Epithelial cell of esophagus (primary cell): ENCODE measurements at regions not wholly inside any gene's neighbourhood (a gene's known extent, or its start where the extent isn't known, plus 50 kb on each side); places are given as distances from the start of the nearest gene placed in this dataset.

Source experiments
- DNase-seq: peaks from one replicate; pipeline ENCODE4 v3.0.0; 2010; ENCODE audit warnings: low read depth
- H3K4me3 ChIP-seq: 2 replicates; pipeline ENCODE4 v1.5.1; 2011; ENCODE audit warnings: mild to moderate bottlenecking, low read length, control low read depth
- TF ChIP-seq, protein P1 (sequence below): IDR thresholded peaks from 2 replicates; pipeline ENCODE4 v1.5.1; 2011; ENCODE audit warnings: low read depth, mild to moderate bottlenecking, low read length, control low read depth, inconsistent platforms; ENCODE audit not compliant: insufficient read depth; ENCODE audit errors: missing control alignments

DNA sequence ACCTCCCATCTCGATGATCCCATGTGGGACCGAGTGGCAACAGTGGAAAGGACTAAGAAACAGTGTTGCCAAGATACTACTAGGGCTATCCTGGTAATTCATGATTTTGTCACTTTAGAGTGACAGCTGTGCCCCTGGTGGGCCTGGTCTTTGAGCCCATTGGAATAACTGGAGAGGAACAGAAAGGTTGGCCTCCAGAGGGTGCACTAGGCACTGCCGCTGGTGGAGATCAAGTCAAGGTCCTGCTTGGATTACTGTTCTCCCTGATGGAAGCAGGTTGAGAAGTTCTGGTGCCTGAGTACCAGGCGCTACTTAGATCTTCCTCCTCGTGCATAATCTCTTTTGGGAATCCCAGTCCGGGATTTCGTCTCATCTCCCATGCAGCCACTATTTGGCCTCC, 129.6 kb downstream of the SEC61B start:
- DNase-seq, result no peak
- no peak overlapping the region for H3K4me3 ChIP-seq
- TF ChIP-seq, protein P1, sequence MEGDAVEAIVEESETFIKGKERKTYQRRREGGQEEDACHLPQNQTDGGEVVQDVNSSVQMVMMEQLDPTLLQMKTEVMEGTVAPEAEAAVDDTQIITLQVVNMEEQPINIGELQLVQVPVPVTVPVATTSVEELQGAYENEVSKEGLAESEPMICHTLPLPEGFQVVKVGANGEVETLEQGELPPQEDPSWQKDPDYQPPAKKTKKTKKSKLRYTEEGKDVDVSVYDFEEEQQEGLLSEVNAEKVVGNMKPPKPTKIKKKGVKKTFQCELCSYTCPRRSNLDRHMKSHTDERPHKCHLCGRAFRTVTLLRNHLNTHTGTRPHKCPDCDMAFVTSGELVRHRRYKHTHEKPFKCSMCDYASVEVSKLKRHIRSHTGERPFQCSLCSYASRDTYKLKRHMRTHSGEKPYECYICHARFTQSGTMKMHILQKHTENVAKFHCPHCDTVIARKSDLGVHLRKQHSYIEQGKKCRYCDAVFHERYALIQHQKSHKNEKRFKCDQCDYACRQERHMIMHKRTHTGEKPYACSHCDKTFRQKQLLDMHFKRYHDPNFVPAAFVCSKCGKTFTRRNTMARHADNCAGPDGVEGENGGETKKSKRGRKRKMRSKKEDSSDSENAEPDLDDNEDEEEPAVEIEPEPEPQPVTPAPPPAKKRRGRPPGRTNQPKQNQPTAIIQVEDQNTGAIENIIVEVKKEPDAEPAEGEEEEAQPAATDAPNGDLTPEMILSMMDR, result peak; percentile 7

DNA sequence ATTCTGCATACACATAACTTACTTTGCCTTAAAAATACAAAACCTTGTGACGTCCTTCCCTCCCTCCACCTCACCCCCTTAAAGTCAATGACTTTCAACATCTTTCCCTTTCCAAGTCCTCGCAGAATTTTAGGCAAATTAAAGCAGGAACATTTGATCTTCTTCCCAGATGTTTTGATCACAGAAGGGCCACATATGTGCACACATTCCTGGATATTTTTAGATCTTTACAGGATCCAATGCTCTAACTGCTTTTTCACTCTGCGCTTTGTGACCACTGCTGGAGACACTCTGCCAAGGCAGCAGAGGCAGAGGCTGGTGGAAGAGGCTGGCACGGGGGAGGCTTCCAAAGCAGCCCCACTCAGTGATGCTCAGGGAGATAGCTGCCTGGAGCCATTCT, 130.7 kb downstream of the SEC61B start:
- DNase-seq, result no peak
- TF ChIP-seq, protein P1, result no peak
- no peak overlapping the region for H3K4me3 ChIP-seq

DNA sequence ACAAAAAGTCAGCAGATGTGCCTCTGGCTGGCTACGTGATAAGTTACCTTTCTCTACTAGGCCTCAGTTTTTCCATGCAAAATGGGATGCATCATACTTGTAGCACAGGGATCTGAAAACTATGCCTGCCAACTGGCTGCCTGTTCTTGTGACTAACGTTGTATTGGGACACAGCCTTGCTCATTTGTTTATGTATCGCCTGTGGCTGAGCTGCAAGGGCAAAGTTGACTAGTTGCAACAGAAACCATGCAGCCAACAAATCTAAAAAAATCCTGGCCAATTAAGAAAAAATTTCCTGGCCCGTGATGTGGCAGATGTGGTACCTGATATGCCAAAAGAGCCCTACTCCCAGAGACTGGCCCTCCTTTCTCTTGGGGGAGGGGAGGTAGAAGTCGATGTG, 131.3 kb downstream of the SEC61B start:
- TF ChIP-seq, protein P1, result no peak
- DNase-seq, result peak; percentile 89
- H3K4me3 ChIP-seq, result no peak overlapping the region

DNA sequence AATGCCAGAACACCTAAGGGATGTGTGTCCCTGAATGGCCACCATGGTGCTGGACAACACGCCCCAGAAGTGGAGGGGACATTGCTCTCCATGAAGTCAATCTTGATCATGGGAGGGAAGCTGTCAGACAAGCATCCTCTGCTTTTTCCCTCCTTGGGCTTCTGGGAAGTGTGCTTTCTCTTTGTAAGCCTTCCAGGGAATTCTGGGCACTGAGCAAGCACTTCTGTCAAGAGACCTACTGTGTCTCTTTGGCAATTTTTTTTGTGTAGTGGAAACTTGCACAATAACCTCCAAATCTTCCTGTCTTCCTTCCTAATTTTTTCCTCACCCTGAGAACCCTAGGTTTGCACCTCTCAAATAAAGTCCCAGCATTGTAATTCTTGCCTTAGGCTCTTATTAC, 132.0 kb downstream of the SEC61B start:
- no peak overlapping the region for H3K4me3 ChIP-seq
- DNase-seq, result no peak

DNA sequence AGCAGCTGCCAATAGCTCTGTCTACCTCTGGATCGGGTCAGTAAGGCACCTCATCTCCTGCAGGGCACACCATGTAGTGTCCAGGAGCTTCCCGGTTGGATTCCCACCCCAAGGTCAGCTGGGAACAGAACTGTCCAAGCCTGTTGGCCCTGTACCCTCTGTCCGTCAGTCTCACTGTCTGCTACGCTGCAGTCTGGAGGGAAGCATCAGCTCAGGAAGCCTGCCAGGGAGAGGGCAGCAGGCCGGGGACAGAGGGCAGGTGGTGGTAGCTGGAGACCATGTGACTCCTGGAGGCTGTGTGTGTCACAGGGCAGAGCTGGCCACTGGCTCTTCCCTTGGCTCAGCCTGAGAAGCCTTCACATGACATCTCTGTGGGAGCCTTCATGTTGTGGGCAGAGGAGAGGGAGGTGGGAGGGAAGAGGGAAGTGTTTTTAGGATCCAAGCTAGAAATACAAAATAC, 134.5 kb downstream of the SEC61B start:
- no peak for DNase-seq
- H3K4me3 ChIP-seq, result no peak overlapping the region
- TF ChIP-seq, protein P1, result no peak

More for the DNA sequence above, 132.0 kb downstream of the SEC61B start:
- TF ChIP-seq, protein P1, result no peak

DNA sequence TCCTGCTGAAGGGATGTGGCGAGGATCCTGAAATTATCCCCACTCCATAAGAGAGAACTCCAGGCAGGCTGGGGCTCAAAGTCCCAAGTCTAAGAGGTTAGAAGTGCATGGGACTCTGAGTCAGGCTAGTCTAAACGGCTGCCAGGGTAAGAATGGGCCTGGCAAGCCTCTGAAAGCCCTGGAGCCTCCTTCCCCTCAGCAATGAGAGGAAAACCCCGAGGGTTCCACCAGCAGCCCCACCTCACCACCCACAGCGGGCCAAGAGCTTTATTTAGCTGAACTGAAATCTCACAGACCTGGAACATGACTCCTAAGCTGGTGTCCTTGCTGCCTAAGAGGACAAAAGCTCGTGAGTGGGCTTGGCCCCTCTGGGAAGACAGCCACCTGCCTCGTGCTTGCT, 135.5 kb downstream of the SEC61B start:
- H3K4me3 ChIP-seq, result no peak overlapping the region
- TF ChIP-seq, protein P1, result no peak
- no peak for DNase-seq

DNA sequence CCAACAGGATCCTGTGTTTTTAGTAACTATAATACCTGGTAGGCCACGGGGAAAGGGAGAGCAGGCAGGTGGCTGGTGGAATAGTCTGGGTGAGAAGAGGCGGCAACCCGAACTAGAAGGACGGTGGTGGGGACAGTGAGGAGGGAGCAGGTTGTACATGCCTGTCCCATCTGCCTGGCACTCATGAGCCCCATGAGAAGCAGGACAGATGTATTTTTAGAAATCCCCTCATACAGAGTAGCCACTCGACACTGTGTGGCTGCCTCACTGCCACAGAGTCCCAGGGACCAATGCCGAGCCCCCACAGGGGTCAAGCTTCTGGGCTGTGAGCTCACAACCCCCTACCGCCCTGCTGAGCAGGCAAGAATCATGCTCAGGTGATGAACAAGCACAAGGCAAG, 136.6 kb downstream of the SEC61B start:
- TF ChIP-seq, protein P1, result no peak
- no peak for DNase-seq
- no peak overlapping the region for H3K4me3 ChIP-seq
